ENCODE measurements at regions not wholly inside any gene's neighbourhood (a gene's known extent, or its start where the extent isn't known, plus 50 kb on each side); places are given as distances from the start of the nearest gene placed in this dataset.
"Not testable (repeated sequence)": the region's sequence is repeated elsewhere in the genome, so short reads cannot be mapped to it uniquely, and the experiment has no call there.

DNA sequence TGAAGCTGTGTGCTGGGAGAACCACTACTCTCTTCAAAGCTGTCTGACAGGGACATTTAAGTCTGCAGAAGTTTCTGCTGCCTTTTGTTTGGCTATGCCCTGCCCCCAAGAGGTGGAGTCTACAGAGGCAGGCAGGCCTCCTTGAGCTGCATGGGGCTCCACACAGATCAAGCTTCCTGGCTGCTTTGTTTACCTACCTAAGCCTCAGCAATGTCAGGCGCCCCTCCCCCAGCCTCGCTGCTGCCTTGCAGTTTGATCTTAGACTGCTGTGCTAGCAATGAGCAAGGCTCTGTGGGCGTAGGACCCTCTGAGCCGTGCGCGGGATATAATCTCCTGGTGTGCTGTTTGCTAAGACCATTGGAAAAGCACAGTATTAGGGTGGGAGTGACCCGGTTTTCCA lies 103.3 kb upstream of the SALL1 start:
- TF ChIP-seq, protein P1, sequence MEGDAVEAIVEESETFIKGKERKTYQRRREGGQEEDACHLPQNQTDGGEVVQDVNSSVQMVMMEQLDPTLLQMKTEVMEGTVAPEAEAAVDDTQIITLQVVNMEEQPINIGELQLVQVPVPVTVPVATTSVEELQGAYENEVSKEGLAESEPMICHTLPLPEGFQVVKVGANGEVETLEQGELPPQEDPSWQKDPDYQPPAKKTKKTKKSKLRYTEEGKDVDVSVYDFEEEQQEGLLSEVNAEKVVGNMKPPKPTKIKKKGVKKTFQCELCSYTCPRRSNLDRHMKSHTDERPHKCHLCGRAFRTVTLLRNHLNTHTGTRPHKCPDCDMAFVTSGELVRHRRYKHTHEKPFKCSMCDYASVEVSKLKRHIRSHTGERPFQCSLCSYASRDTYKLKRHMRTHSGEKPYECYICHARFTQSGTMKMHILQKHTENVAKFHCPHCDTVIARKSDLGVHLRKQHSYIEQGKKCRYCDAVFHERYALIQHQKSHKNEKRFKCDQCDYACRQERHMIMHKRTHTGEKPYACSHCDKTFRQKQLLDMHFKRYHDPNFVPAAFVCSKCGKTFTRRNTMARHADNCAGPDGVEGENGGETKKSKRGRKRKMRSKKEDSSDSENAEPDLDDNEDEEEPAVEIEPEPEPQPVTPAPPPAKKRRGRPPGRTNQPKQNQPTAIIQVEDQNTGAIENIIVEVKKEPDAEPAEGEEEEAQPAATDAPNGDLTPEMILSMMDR (IDR thresholded peaks at IDR 0.05), result not testable (repeated sequence)
- not testable (repeated sequence) for TF ChIP-seq POLR2A (IDR thresholded peaks at IDR 0.05)

Measured in uterus (tissue), 2 donors.